GM21381 (cell line): ENCODE measurements at regions not wholly inside any gene's neighbourhood (a gene's known extent, or its start where the extent isn't known, plus 50 kb on each side); places are given as distances from the start of the nearest gene placed in this dataset.
A peak's percentile ranks its signal among the peaks of the same experiment; 100 is the strongest.
"Not testable (repeated sequence)": the region's sequence is repeated elsewhere in the genome, so short reads cannot be mapped to it uniquely, and the experiment has no call there.

Source experiments
- ATAC-seq: cut with Tn5 transposase; IDR thresholded peaks from one replicate; pipeline ENCODE4 v1.9.1; 2021; ENCODE audit warnings: mild to moderate bottlenecking, moderate library complexity; ENCODE audit not compliant: unreplicated experiment

DNA sequence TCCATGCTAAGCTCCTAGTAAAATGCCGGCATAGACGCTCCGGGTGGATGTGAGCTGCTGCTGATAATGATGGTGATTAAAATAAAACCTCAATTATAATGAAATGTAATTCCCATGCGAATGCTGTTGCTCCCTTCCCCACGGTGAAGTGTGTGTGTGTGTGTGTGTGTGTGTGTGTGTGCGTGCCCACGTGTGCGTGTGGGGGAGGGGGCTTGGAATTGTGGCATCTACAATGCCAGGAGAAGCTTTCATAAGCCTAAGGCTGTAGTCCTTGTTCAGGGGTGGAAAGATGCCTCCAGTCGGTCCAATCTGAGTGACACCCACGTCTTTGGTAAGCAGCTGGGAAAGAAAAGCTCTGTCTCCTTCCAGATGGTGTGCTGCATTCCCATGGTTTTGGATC lies 137.9 kb downstream of the CDH26 start:
- no peak for ATAC-seq

DNA sequence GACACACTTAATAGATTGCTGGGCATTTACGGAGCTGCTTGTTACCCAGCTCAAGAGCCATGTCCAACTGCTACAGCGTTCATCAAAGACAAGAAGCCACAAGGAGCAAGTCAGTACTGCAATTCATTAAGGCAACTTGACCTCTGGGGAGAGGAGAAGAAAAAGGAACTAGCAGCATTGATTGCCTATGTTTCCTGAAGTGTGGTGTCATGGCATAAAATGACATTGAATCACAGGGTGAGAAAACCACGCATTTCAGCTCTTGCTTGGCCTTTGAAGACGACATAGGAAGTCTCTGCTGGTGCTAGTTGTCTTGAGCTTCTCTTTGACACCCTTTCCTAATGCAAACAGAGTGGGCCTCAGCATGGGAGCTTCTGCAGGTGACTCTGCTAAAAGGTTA lies 139.1 kb downstream of the CDH26 start:
- no peak for ATAC-seq

DNA sequence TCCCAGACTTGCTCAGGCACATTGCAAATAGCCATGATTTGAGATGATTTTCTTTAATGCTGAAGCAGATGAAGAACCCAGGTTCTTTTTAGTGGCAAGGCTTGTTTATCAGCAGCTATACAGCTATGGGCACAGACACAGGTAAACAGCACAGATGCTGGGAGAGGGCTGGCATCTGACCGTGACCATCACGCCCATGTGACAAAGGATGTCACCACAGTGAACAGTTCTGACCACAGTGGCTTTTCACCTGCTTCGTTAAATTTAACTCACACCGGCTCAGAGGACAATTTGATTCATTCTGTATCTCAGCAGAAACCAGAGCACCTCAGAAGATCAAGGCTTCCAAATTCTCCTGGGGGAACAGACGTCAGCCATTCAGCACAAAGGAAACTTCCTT lies 142.6 kb downstream of the CDH26 start:
- ATAC-seq, result peak; percentile 85

DNA sequence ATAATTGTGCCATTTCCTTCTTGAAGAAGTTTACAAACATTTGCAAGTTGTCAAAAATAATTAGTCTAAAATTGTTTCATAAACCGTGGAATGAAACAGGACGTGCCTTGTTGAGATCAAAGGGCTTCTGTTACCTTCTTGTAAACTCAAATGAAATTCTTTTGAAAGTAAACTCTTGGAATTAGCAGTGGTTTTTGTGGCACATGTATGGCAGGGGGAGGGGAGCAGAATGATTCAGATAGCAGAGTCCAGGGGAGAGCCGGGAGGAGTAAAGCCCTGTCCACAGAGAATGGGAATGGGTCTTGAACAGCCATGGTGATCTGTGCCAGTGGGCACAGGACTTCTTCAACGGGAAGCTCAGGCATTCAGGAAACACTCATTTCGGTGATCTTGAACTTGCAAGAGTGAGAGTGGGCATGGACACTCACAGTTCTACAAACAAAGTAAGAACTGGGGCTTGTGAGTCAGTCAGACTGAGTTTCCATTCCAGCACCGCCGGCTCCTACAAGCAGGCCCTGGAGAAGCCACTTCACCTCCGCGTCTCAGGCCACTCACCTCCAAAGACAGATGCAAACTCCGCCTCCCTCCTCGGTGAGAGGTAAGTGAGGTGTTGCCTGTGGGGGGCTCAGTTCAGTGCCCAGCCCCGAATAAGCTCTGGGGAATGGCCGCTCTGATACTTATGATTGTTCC lies 143.1 kb downstream of the CDH26 start:
- ATAC-seq, result no peak

DNA sequence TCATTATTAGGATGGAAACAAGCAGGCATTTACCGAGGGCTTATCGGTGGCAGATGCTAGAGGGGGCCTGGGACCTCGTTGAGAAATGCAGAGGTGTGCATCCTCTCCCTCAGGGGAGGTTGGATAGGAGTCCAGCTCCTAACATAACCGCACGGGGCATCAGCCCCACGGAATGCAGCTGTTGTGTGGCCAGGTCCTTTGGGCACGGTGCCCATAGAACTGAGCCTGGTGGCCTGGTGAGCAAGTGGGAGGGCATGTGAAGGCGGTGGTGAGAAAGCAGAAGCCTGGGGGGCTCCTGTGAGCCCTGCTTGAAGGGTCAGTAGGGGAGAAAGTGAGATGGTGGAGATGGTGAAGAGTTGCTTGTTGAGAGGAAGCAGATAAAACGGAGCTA lies 143.7 kb downstream of the CDH26 start:
- ATAC-seq, result no peak

DNA sequence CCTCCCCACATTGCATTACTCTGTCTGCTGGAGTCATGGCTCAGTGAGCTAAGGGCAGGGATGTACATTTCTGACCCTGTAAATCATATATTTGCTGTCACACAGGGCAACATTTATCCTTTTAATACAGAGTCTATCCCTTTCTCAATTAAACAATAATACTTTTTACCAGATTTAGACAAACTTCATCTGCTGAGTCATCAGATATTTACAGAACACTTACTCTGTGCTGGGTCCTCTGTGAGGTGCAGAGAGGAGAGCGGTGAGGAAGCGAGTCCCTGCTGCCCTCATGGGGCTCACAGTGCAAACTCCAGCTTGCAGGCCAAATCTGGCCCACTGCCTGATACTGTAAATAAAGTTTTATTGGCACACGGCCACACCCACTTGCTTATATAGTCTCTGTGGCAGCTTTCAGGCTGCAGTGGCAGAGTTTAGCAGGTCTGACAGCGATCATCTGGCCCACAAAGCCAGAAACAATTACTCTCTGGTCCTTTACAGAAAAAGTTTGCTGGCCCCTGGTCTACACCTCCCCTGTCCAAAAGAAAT lies 144.5 kb downstream of the CDH26 start:
- no peak for ATAC-seq

DNA sequence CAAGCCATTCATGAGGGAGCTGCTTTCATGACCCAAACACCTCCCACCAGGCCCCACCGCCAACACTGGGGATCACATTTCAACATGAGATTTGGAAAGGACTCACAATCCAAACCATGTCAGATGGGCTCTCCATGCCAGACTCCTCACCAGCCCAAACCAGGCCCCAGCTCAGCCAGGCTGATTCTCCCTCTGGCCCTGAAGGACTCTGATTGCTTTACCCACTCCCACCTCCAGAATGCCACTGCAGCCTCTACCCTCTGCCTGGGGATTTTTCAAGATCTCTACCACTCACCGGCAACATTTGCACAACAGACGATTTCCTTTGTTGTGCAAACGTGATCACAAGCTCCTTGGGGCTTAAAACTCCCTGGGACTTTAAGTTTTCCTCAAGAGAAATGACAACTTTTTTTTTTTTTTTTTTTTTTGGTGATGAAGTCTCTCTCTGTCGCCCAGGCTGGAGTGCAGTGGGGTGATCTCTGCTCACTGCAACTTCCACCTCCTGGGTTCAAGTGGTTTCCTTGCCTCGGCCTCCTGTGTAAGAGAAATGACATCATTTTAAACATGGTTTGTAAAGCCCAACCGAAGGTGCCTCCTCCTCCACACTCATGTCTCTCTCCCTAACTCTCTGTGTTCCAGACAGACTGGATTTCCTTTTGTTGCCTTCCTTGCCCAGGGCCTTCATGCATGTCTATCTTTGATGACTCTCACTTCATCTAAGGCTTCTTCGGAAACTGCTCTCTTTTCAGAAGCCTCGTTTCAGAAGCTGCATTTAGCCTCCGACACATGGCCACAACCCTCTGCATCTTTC lies 147.0 kb downstream of the CDH26 start:
- no peak for ATAC-seq

DNA sequence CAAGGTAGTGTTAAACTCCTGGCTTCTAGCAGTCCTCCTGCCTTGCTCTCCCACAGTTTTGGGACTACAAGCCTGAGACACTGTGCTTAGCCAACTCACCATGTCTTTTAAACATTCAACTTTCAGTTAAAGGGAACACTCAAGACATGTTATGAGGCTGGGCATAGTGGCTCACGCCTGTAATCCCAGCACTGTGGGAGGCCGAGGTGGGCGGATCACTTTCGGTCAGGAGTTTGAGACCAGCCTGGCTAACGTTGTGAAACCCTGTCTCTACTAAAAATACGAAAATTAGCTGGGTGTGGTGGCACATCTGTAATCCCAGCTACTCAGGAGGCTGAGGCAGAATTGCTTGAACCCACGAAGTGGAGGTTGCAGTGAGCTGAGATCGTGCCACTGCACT lies 148.0 kb downstream of the CDH26 start:
- ATAC-seq, result not testable (repeated sequence)

DNA sequence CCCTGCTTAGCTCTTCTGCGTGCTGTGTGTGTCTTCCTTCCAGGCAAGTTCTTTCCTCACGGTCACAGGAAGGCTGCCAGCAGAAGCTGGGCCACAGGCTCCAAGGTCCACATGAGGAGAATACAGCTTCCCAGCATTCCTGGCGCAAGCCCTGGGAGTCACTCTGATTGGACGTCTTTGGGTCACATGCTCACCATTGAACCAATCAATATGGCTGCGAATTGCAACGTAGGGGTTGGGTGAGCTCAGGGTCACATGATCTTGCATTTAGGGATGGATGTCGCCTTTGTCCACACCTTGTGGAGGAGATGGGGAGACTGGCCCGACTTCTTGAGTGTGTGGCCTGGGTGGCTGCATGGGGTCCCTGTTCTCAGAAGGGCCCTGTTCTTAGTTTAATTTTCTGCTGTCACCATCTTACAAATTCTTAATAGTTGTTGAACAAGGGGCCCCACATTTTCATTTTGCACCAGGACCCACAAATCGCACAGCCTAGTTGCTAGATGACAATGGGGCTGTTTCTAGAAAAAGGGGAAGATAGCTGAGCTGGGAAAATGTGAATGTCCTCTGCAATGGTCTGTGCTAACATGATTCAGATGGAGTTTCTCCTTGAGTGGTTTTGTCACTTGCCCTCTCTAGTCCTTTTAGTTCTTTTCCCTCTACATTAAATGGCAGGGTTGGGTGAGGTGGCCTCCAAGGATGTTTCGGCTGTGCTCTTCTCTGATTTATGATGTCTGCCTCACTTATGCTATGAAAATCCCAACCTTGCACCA lies 149.6 kb downstream of the CDH26 start:
- ATAC-seq, result no peak

DNA sequence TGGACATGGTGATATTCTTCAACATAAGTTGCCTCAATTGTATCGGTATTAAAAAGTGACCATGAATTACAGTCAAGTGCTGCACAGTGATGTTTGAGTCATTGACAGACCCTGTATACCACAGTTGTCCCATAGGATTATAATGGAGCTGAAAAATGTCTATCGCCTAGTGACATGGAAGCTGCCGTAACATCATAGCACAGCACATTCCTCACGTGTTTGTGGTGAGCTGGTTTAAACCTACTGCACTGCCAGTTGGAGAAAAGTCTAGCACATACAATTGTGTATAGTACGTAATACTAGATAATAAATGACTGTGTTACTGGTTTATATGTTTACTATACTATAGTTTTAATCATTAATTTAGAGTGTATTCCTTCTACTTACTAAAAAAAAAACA lies 150.2 kb downstream of the CDH26 start:
- no peak for ATAC-seq

DNA sequence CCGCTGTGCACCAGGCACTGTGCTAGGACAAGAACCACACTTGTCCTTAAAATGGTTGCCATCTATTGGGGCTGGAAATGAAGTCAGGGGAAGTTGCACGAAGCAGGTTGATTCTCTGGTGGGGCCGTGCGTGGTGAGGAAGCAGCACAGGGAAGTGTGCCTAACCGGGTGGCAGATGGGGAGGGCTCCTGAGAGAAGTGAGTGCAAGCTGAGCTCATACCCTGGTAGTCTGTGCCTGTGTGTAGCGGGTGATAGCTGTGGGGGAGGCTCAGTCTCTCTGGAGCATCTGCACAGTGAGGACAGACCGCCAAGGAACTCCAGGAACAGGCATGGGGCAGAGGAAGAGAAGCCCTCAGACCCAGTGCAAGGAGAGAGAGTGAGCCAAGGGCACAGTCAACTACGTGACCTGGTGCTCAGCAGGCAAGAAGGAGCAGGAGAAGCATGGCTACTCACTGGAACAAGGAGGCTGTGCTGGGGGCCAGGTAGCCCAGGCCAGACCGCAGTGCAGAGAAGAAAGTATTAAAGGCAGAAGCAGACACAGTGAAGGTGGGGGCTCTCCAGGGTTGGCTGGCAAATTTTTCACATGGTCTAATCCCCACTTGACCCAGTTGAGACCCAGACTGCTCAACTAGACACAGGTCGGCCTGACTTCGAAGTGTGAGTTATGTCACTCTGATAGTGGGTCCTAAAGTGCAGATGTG lies 155.0 kb downstream of the CDH26 start:
- ATAC-seq, result no peak

DNA sequence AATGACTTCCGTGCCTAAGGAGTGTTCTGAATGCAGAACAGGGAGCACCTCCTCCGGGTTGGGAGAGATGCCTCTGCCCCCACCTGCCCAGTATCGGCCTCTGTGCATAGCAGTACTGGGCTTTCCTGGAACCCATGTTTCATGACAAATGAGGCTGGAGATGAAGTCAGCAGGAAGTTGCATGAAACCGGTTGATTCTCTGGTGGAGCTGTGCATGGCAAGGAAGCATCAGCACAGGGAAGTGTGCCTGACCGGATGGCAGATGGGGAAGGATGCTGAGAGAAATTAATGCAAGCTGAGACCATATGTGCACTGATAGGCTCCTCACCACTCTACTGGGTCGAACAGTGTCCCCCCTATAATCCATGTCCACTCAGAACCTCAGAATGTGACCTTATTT lies 155.5 kb downstream of the CDH26 start:
- no peak for ATAC-seq

DNA sequence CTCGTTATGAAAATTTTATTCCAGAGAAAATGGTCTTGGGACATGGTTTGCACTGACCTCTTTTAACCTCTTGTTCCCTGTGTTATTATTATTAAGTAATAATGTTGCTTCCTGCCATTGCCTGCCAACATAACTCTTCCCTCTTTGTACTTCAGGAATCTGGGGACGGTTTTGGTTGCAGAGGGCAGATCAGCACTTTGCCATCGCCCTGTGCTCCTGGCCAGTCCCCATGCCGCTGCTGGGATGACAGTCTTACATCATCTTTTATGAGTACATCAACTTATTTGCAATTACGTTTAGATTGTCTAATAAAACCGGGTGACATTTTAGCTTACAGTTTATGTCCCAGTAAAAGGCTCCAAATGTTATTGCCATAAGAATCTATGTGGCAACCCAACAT lies 157.2 kb downstream of the CDH26 start:
- ATAC-seq, result no peak

DNA sequence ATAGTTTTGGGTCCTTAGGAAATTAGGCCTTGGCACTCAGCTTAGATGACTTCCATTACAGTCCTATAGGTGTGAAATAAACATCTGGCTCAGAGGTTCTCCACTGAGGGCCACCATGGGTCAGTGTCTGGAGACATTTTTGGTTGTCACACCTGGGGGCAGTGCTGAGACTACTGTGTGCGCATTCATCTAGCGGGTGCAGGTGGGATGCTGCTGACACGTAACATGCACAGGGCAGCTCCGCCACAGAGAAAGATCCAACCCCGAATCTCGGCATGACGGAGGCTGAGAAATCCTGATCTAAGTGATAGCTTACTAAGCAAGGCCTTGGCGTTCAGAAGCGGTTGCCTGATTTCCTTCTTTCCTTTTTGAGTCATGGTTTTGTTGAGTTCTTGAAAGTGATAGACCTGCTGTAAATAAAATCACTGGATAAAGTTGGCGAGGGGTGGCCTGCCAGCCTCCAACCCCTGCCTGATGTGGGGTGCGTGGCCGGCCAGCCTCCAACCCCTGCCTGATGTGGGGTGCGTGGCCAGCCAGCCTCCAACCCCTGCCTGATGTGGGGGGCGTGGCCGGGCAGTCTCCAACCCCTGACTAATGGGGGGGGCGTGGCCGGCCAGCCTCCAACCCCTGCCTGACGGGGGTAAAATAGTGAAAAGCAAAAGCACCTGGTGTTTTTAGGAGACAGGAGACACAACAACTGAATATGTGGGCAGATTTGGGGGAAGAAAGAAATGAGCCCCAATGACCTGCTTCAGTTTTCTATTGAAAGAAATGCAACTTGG lies 158.1 kb downstream of the CDH26 start:
- ATAC-seq, result no peak

DNA sequence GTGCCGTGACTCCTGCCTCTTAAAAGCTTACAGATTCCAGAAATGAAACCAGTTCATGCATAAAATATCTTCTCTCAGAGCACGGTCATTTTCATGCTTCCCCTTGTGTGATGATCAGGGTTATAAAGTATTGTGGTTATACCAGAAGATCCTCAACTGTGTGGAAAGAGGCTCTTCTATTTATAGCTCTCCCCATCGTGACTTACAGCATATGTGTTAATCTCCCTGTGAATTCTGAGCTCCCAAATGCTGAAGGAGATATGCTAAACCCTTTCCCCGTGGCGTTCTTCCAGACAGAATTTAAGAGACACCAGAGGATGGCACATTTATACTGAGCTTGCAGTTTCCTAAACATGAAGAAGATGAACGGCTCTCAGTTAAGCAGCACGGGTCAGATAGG lies 158.8 kb downstream of the CDH26 start:
- ATAC-seq, result no peak

DNA sequence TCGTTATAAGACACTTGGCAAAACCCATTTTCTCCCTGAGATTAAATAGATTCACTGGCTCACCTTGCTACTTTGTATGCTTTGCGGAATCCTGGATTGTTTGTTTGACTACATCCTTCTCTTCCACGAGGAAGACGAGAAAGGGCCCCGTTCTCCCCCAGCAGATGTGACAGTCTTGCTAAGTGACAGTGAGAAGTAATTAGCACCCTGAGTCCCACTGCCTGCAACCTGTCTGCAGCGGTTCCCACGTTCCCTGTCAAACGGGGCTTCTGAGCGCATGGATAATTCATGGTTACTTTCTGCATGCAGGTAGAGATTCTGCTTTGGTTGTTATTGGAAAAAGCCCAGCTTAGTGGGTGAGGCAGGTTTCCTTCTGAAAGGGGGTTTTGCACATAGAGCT lies 163.7 kb downstream of the CDH26 start:
- no peak for ATAC-seq

DNA sequence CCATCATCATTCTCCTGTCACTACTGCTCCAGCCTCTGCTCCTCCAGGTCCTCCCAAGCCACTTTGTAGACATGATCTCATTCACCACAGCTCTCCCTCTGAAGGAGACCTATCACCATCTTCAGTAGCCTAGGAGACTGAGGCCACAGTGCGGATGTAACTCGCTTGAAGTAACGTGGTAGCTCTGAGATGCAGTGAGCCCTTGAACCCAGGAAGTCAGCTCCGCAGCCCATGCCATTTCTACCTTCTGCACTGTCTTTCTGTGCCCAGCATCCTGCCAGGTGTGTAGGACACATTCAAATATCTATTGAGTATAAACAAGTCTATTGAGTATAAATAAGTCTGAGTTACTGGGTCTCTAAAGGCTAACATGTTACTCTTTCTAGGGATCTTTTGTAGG lies 164.4 kb downstream of the CDH26 start:
- ATAC-seq, result no peak

DNA sequence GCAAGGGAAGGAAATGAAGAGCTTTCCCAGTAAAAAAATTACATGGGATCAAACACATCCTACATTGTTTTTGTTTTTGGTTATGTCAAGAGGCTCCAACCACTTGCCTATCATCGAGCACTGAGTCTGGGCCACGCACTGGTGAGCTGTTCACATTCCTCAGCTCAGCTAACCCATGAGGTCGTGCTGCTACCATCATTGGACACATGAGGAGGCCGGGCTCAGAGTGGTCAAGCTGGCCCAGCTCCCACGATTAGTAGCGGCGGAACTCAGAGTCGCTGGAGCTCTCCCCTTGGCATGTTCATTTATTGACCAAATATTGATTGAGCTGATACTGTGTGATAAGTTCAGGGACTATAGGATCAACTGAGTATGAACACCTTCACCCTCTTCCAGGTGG lies 164.9 kb downstream of the CDH26 start:
- ATAC-seq, result no peak

DNA sequence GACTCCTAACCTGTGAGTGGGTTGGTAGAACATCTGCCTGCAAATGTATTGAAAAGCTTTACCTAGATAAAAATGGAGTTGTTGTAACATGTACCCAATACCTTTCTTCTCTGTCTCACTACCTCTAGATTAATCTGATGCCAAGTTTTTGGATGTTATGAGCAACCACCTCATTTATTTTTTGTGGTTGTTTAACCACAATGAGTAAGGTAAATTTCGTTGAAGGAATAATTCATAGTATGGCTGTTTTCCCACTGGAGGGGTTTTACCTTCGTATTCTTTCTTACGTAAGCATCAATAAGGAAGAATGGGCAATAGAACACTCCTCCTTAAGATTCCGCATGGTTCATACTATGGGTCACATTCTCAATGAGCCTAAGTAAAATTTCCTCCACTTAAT lies 165.4 kb downstream of the CDH26 start:
- no peak for ATAC-seq

DNA sequence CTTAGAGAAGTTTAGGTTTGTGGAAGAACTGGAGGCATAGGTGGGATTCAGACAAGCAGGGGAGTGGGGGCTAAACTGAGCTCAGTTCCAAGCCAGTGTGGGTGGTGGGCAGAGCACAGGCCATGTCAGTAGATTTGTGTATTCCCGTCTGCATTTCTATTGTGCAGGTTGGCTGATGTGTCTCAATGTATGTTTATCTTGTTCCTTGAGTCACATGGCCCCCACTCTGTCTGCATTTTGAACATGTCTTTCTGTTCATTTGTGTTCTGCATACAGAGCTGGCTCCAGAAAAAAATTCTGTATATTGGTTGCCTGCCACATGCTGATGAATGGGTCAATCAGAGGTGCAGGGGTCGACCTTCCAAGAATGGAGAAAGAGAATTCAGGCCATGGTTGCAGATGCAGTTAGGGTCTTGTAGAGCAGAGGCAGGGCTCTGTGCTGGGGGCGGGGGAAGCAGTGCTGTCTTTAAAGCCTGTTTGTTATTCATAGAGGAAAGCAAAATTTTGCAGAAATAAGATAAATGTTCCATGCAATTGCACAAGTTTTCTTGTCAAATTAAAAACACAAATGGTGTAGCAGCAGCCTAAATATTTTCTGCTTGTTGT lies 166.7 kb downstream of the CDH26 start:
- ATAC-seq, result no peak
